ENCODE measurements at regions not wholly inside any gene's neighbourhood (a gene's known extent, or its start where the extent isn't known, plus 50 kb on each side); places are given as distances from the start of the nearest gene placed in this dataset.

DNA sequence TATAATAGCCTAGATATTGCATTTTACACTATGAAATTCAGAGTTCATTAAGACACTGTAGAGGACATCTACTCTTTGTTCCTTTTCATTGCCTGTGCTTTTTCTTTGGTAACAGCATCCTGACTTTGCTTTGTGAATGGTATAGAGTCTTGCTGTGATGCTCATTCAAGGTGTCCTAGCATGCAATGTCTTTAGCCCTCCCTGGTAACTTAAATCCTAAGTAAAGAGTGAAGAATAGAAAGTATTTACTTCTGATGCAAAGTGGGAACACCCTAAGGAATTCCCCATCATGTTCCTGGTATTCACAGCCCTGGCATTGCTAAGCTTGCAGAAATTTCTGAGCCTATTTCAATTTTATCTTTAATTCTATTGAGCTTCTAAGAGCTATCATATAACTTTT lies 400.1 kb downstream of the FAT4 start:
- no peak for DNase-seq
- intact Hi-C loops (cut with DNase I, micrococcal nuclease) = no loop called here
- no peak for ATAC-seq

DNA sequence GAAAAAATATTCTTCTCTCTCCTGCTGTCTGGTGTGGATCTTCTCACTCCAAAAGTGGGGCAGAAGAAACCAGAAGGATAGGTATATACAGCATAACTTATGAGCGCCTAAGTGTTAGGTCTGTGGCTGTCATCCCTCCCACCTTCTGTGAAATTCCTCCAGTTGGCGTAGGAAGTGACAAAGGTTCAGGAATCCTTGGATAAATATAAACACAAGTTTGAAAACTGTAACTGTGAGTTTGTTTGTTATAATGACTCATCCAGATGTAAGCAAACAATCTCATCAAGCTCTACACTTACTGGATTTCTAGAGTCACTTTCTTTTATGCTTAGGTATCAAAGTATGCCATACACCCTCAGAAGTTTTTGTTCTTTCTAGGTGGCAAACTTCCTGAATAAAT lies 405.2 kb downstream of the FAT4 start:
- DNase-seq = no peak
- ATAC-seq = no peak

DNA sequence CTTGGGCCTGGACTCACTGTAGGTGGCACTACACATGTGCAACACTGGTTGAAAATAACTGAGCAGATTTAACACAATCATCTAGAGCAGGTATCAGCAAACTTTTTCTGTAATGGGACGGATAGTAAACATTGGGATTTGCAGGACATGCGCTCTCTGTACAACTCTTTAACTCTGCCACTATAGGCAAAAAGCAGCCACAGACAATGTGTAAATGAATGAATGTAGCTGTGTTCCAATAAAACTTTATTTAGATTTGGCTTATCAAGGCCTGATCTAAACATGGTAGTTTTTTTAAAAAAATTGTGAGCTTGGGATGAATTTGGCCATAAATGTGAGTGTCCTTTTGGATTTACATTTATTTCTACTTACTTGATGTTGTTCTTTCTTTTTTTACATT lies 407.3 kb downstream of the FAT4 start:
- ATAC-seq (no peak), DNase-seq (no peak)
- intact Hi-C loops (cut with DNase I, micrococcal nuclease) = no loop called here

More for the DNA sequence above, 405.2 kb downstream of the FAT4 start:
- intact Hi-C loops (cut with DNase I, micrococcal nuclease) = no loop called here

DNA sequence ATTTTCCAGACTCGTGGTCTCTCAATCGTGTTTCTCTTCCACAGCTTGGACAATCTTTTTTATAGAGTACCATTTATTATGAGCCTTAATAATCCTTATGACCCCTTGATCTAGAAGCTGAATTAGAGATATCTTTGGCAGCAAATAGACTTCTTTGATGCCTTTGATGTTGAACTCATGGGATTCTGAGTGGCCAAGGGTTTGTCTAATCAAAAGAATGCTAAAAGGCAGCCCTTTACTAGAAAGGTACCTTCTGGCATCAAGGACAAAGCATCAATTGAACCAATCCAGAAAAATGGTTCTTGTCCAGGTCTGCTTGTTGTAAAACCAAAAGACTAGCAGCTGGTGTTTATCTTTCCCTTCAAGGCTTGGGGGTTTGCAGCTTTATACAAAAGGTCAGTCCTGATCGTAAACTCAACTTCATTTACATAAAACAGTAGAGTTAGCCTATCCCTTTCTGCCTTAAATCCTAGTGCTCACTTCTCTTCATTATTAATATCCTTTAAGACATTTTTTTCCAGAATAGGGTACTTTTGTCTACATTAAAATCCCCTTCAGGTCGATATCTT lies 411.3 kb downstream of the FAT4 start:
- ATAC-seq (no peak), DNase-seq (no peak)
- intact Hi-C loops (cut with DNase I, micrococcal nuclease) = no loop called here

DNA sequence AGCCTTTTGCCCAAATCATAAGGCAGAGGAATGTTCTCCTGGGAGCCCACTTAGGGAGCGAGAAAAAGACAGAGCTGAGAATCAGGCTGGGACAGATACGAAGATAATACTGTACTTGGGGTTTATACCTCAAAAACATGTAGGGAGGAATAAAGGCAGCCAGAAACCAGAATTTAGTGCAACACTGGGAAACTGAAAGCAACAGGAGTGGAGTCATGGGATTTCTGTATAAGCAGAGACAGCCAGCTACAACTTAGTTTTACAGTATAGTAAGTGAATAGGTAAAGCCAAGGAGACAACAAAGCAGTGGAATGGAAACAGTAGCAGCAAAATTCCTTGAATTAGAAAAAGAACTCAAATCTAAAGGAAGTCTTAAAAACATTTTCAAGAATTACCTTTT lies 413.2 kb downstream of the FAT4 start:
- ATAC-seq = no peak

DNA sequence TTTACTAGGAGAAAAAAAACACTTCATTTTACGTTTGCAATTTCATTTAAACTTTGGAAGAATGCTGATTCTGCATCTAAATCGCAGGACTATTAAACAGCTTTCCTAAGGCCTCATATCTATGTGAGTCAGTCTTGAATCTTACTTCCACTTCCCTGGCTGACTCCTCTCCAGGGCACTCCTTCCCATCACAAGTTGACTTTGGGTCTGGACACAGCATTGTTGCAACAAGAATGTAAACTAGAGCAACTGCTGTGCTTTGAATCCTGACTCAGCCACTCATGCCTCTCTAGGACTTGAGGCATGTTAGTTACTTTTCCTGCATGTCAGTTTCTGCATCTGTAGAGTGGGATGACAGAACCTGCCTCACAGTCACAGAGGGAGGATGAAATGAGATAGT lies 413.8 kb downstream of the FAT4 start:
- ATAC-seq (no peak), DNase-seq (no peak)
- intact Hi-C loops (cut with DNase I, micrococcal nuclease) = no loop called here

More for the DNA sequence above, 413.2 kb downstream of the FAT4 start:
- no peak for DNase-seq
- intact Hi-C loops (cut with DNase I, micrococcal nuclease) = no loop called here

DNA sequence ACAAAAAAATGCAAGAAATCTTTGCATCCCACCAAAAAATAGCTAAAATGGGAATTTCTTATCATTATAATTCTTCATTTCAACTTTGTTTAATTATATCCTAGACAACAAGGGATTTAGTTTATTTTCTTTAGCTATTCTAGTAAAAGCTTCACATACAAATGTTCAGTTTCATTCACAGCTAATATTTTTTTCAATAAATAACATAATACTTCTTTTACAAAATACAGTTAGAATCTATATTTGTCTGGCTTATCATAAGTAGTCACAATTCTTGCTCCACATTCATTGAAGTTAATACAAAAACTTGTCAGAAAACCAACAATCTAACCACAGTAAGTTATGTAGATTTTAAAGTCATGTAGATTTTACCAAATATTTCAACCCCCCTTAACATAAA lies 414.4 kb downstream of the FAT4 start:
- intact Hi-C loops (cut with DNase I, micrococcal nuclease) = no loop called here
- DNase-seq (no peak), ATAC-seq (no peak)

DNA sequence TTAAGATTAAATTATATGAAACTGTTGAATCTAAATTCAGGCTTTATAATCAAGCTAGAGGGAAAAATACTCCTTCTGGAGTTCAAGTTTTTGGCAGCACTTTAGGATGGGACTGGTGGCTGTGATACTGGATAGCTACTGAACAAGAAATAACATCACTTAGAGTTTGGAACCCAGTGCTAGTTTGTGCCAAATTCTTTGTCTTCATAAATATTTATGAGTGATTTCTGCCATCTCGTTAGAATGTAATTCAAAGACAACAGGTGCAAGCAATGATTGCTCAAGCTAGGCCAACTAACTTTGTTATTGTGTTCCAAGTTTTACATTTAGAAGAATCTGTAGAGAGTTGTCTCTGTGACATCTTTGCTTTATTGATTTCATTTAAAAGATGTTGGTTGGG lies 417.9 kb downstream of the FAT4 start:
- intact Hi-C loops (cut with DNase I, micrococcal nuclease) = no loop called here
- no peak for DNase-seq
- ATAC-seq = no peak

DNA sequence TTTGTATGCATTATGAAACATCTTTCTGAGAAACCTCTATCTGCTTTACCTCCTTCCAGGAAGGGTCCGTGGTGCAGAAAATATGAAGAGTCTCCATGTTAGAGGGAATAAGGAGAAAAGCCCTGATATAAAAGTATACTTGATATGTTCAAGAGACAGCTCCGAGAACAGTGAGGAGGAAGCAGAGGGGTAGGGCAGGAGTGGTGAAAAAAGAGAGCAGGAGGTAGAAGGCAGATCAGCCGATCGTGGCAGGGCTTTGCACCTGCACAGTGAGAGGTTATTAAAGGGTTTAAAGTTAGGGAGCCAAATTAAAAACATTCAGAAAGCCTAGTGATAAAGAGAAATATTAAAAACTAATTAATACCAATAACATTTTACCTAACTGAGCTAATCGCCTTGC lies 419.7 kb downstream of the FAT4 start:
- intact Hi-C loops (cut with DNase I, micrococcal nuclease) = no loop called here

DNA sequence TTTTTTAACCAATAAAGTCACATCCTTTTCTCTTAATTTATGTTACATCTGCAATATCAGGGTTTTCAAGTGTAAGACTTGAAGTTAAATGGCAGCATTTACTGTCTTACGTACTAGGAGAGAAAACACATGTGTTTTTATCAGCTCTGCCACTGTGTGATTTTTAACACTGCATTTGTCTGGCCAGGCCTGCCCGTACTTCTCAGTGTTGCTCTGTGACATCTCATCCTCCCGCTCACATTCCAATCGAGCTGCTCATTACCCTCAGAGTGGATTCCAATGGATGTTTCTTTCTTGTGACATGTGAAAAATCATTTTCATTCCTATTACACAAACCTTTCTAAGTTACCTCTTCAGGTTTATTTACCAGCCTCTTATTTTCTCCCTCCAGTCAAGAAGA lies 420.3 kb downstream of the FAT4 start:
- DNase-seq = no peak
- no peak for ATAC-seq
- intact Hi-C loops (cut with DNase I, micrococcal nuclease) = no loop called here

More for the DNA sequence above, 419.7 kb downstream of the FAT4 start:
- ATAC-seq (no peak), DNase-seq (no peak)

DNA sequence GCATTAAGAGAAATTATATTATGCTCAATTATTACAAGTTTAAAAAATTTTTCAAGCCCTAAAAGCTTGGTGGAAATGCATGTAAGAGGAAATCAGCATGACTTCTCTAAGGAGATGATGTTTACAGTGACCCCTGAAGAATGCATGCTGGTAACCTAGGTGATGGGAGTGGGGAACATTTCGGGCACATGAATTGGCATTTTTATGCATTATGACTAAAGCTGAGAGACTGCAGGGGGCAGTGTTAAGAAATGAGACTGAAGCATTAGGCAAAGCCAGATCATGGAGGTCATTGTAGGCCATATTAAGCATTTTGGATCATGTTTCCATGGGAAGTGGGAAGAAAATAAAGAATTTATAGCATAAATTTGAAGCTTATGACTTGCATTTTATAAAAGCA lies 421.3 kb downstream of the FAT4 start:
- no peak for ATAC-seq
- intact Hi-C loops (cut with DNase I, micrococcal nuclease) = no loop called here
- DNase-seq = no peak

DNA sequence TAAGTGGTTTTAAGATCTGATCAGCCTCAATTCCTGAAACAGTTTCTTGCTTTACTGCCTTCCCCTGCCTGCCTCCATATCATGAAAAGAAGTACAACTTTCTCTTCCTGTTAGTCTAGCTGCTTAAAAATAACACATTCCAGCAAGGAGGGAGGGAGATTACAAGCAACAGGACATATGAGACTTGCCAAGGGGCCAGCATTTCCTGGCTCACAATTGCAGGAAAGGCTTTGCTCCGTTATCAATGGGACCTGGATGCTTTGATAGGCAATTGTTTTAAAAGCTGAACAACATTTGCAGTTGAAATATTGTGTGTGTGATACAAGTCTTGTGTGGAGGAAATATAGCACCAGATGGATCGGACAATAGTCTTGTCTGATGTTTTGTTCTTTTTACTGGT lies 425.0 kb downstream of the FAT4 start:
- intact Hi-C loops (cut with DNase I, micrococcal nuclease) = no loop called here
- DNase-seq = no peak
- ATAC-seq = no peak

DNA sequence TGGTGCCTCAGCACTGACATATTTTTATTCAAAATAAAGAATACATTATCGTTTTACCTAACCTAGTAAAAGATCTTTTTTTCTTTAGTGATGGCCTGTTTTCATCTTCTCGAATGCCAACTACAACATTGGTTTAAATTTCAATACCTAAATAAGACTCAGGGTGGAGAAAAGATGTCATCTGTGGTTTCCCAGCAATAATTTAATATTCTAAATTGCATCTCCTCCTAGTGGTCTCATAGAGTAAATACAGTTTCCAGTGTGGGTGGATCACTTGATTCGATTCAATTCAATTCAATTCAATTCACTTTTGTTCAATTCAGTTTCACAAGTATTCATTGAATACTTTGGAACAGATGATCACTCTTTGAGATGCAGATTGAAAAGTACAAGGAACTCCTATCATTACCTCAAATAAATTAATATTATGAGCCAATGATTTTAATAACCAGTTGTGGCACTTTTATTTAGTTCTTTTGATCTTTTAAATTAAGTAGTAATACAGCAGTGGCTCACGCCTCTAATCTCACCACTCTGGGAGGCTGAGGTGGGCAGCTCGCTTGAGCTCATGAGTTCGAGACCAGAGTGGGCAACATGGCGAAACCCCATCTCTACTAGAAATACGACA lies 427.2 kb downstream of the FAT4 start:
- ATAC-seq = no peak
- intact Hi-C loops (cut with DNase I, micrococcal nuclease) = no loop called here
- DNase-seq = no peak

DNA sequence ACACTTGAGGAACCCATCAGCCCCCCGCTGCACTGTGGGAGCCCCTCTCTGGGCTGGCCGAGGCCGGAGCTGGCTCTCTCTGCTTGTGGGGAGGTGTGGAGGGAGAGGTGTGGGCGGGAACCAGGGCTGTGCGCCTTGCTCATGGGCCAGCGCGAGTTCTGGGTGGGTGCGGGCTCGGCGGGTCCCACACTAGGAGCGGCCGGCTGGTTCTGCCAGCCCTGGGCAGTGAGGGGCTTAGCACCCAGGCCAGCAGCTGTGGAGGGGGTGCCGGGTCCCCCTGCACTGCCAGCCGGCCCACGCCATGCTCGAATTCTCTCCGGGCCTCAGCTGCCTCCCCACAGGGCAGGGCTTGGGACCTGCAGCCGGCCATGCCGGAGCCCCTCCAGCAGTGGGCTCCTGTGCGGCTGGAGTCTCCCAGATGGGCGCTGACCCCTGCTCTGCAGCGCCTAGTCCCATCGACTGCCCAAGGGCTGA lies 430.2 kb downstream of the FAT4 start:
- ATAC-seq (no peak), DNase-seq (no peak)
- intact Hi-C loops (cut with DNase I, micrococcal nuclease) = no loop called here

DNA sequence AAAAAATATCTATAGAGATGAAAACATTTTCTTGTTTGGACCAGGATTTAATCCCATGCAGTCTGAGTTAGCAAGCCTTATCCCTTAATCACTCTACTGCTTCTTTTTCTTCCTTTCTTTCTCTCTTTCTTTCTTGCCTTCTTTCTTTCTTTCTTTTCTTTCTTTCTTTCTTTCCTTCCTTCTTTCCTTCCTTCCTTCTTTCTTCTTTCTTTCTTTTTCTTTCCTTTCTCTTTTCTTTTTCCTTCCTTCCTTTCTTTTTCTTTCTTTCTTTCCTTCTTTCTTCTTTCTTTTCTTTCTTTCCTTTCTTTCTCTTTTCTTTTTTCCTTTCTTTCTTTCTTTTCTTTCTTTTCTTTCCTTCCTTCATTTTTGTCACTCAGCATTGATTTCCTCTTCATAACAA lies 434.6 kb downstream of the FAT4 start:
- ATAC-seq = no peak
- no peak for DNase-seq
- intact Hi-C loops (cut with DNase I, micrococcal nuclease) = no loop called here

DNA sequence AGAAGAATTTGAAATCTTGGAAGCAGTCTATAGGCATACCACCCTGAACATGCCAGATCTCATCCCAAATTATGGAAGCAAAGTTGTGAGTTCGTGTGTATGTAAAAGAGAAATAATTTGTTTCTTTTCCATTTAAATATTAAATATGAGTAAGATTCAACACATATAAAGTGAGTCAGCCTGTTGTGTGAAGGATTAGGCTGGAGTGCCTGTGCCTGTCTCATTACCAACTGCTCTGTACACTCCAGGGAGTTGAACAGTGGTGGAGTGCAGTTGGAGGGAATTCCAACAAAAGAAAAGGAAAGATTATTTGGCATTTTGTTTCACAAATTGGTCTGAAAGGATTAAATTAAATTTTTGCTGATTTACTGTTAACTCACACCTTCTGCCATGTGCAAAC lies 435.6 kb downstream of the FAT4 start:
- DNase-seq (no peak), ATAC-seq (no peak)
- intact Hi-C loops (cut with DNase I, micrococcal nuclease) = no loop called here

DNA sequence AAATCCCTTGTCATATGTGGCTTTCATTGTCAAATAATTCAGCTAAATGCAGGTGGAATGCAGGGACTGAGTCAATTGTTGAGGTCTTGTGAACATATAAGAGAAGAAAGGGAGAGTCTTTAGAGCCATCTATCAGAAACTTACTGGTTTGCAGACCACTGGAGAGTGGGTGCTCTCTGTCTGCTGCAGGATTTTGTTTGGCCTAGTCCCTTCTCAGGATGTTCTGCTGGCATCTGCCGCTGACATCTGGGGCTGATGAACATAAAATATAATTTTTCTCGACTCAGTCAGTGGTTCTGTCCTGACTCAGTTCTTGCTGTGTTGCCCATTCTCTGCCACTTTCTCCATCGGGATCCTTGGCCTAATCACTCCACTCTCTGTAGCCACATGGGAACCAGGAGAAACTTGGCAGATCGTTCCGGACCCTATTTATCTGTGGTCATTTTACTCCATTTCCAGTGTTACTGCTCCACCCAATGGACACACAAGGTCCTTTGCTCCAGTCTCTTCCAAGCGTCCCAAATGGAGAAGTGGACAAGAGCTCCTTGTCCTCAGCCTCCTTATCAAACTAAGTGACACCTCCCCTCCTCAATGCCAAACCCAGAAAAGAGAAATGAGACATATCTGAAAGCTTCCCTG lies 436.2 kb downstream of the FAT4 start:
- intact Hi-C loops (cut with DNase I, micrococcal nuclease) = no loop called here
- DNase-seq (no peak), ATAC-seq (no peak)

DNA sequence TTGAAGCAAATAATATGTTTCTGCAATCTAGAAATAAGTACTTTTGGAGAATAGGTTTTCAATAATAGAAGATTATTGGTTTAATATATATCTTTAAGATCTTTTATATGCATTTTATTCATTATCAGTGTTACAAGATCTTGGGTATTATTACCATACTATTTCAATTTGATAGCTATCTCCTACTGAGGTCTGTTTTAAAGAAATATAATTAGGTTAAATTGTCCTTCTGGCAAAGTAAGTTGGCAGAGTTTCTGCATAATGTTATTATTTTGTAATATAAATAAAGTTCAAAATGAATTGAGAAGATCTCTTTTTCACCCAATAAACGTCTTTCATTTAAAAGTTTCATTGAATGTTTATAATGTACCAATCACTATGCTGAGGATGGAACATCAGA lies 443.7 kb downstream of the FAT4 start:
- intact Hi-C loops (cut with DNase I, micrococcal nuclease) = no loop called here
- ATAC-seq = no peak
- DNase-seq = no peak

DNA sequence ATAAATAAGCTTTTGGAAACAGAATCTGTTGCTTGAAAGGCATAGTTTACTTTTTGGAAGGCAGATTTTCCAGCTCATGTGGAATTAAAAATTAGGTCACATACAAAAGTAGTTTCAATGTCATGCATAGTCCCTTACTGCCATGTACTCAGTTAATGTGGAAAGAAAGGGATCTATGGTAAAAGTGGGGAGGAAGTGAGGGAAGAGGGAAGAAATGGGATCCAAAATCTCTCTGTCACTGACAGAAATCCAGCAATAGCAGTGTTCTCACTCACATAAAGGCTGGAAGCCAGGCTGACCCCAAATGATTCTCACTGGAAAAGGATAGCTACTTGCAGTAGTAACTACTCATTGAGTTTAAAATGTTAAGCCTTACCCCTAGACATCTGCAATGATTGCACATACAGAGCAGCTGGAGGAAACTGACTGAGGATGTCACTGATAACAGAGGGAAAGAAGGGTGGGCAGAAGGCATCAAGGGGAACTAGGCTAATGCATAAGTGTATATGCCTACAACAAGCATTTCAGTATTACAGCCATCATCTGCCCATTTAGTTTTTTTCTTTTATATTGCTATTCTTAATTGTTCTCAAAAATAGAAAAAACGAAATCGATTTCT lies 445.6 kb downstream of the FAT4 start:
- no peak for DNase-seq
- ATAC-seq = no peak
- intact Hi-C loops (cut with DNase I, micrococcal nuclease) = no loop called here

DNA sequence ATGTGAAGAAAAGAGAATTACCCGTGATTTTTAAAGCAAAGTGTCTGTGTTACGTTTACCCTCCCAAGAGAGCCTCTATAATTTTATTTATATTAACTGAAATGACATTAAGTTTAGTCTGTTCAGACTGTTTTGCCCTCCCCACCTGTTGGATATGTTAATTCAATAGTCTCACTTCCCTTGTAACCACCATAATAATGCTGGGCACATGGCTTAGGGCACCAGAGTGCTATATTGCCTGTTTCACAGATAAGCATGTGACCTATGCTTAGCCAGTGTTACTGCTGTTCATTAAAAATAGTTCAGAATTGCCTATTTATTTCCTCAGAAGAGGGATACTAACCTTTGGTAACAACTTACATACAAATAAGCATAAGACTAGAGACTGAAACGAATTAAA lies 446.2 kb downstream of the FAT4 start:
- ATAC-seq = no peak
- intact Hi-C loops (cut with DNase I, micrococcal nuclease) = no loop called here
- no peak for DNase-seq
